WTC11 (cell line): ENCODE measurements at regions not wholly inside any gene's neighbourhood (a gene's known extent, or its start where the extent isn't known, plus 50 kb on each side); places are given as distances from the start of the nearest gene placed in this dataset.

Source experiments
- ATAC-seq: fragments of 200-7000 bp; cut with Tn5 transposase; 2 replicates; pipeline ENCODE4 v1.10.0; 2021; ENCODE audit warnings: mild to moderate bottlenecking, moderate library complexity
- CTCF ChIA-PET: fragments of 300-600 bp; sonication (Branson Sonifier 250); formaldehyde crosslinking; loops from one replicate; lab custom pipeline; 2021; ENCODE audit warnings: antibody characterized with exemption; lab: Charles Lee
- POLR2A ChIA-PET: fragments of 350-600 bp; sonication (Branson Sonifier 250); formaldehyde crosslinking; loops from one replicate; lab custom pipeline; 2021; ENCODE audit warnings: antibody characterized with exemption; lab: Charles Lee
- DNase-seq: peaks from one replicate; pipeline ENCODE4 v3.0.0; 2021; ENCODE audit warnings: low spot score
- H3K27ac Mint-ChIP-seq: 2 replicates; pipeline ENCODE4 v1.8.0; 2021; ENCODE audit warnings: mixed read lengths
- H3K27me3 Mint-ChIP-seq: 2 replicates; pipeline ENCODE4 v1.8.0; 2021; ENCODE audit warnings: low read depth, mild to moderate bottlenecking, moderate library complexity, mixed read lengths
- H3K36me3 Mint-ChIP-seq: 2 replicates; pipeline ENCODE4 v1.8.0; 2021; ENCODE audit warnings: mixed read lengths
- H3K4me1 Mint-ChIP-seq: 2 replicates; pipeline ENCODE4 v1.8.0; 2022; ENCODE audit warnings: mixed read lengths
- H3K4me3 Mint-ChIP-seq: 2 replicates; pipeline ENCODE4 v1.8.0; 2021; ENCODE audit warnings: mild to moderate bottlenecking, moderate library complexity, mixed read lengths
- H3K9me3 Mint-ChIP-seq: 2 replicates; pipeline ENCODE4 v1.8.0; 2021; ENCODE audit warnings: mixed read lengths
- ATF2 ChIP-seq: sonication (generic); formaldehyde crosslinking; IDR thresholded peaks from 2 replicates; pipeline ENCODE4 v1.8.1; 2022; ENCODE audit warnings: low read depth, missing genetic modification reagents, borderline replicate concordance
- ATF3 ChIP-seq: sonication (generic); formaldehyde crosslinking; conservative IDR thresholded peaks from 2 replicates; pipeline ENCODE4 v1.8.1; 2022; ENCODE audit warnings: mild to moderate bottlenecking, missing genetic modification reagents
- CDX4 ChIP-seq: fragments of 250-450 bp; sonication (Bioruptor Pico); IDR thresholded peaks from 2 replicates; pipeline ENCODE4 v1.9.0; 2021; ENCODE audit warnings: moderate library complexity, mild to moderate bottlenecking, inconsistent platforms, borderline replicate concordance
- E2F4 ChIP-seq: sonication (generic); formaldehyde crosslinking; IDR thresholded peaks from 2 replicates; pipeline ENCODE4 v1.8.1; 2022; ENCODE audit warnings: low read depth, mild to moderate bottlenecking, moderate library complexity, missing genetic modification reagents, borderline replicate concordance
- FOXJ3 ChIP-seq: sonication (generic); formaldehyde crosslinking; IDR thresholded peaks from 2 replicates; pipeline ENCODE4 v1.9.0; 2021; ENCODE audit warnings: missing genetic modification reagents, mild to moderate bottlenecking, borderline replicate concordance
- FOXP1 ChIP-seq: sonication (generic); formaldehyde crosslinking; IDR thresholded peaks from 2 replicates; pipeline ENCODE4 v1.8.0; 2022; ENCODE audit warnings: missing genetic modification reagents, mild to moderate bottlenecking, moderate library complexity, borderline replicate concordance
- JUN ChIP-seq: sonication (generic); formaldehyde crosslinking; IDR thresholded peaks from 2 replicates; pipeline ENCODE4 v1.8.0; 2023; ENCODE audit warnings: mild to moderate bottlenecking, missing genetic modification reagents
- MXD4 ChIP-seq: fragments of 250-450 bp; sonication (Bioruptor Pico); IDR thresholded peaks from 2 replicates; pipeline ENCODE4 v1.8.0; 2021; ENCODE audit warnings: mild to moderate bottlenecking, moderate library complexity, borderline replicate concordance
- NFE2L1 ChIP-seq: sonication (generic); formaldehyde crosslinking; IDR thresholded peaks from 2 replicates; pipeline ENCODE4 v1.8.1; 2023; ENCODE audit warnings: missing genetic modification reagents
- OVOL2 ChIP-seq: fragments of 250-450 bp; sonication (Bioruptor Pico); IDR thresholded peaks from 2 replicates; pipeline ENCODE4 v1.9.0; 2021; ENCODE audit warnings: mild to moderate bottlenecking, borderline replicate concordance
- PRDM15 ChIP-seq: sonication (generic); formaldehyde crosslinking; IDR thresholded peaks from 2 replicates; pipeline ENCODE4 v1.8.0; 2022; ENCODE audit warnings: missing genetic modification reagents
- PRRX2 ChIP-seq: fragments of 250-450 bp; sonication (Bioruptor Pico); IDR thresholded peaks from 2 replicates; pipeline ENCODE4 v1.8.0; 2021; ENCODE audit warnings: mild to moderate bottlenecking
- RORB ChIP-seq: fragments of 250-450 bp; sonication (Bioruptor Pico); IDR thresholded peaks from 2 replicates; pipeline ENCODE4 v1.9.0; 2021; ENCODE audit warnings: mild to moderate bottlenecking
- USF2 ChIP-seq: sonication (generic); formaldehyde crosslinking; IDR thresholded peaks from 2 replicates; pipeline ENCODE4 v1.8.1; 2023; ENCODE audit warnings: mild to moderate bottlenecking, missing genetic modification reagents, moderate library complexity
- ZBTB21 ChIP-seq: sonication (generic); formaldehyde crosslinking; IDR thresholded peaks from 2 replicates; pipeline ENCODE4 v1.8.1; 2023; ENCODE audit warnings: mild to moderate bottlenecking, missing genetic modification reagents, borderline replicate concordance
- ZNF219 ChIP-seq: sonication (generic); formaldehyde crosslinking; IDR thresholded peaks from 2 replicates; pipeline ENCODE4 v1.8.0; 2023; ENCODE audit warnings: missing genetic modification reagents, mild to moderate bottlenecking, borderline replicate concordance
- ZNF532 ChIP-seq: fragments of 250-450 bp; sonication (Bioruptor Pico); IDR thresholded peaks from 2 replicates; pipeline ENCODE4 v1.9.0; 2021; ENCODE audit warnings: mild to moderate bottlenecking, borderline replicate concordance

- no peak for TF ChIP-seq PRRX2 (CRISPR knock-in tag)
- Mint-ChIP-seq H3K36me3 (no peaks in the 10 kb centered on the region), H3K9me3 (peaks cover 4% of the 10 kb centered on the region), H3K4me1 (no peaks in the 10 kb centered on the region), H3K27me3 (peaks cover 16% of the 10 kb centered on the region), H3K27ac (no peak overlapping the region), H3K4me3 (no peak overlapping the region)
- ATAC-seq (no peak), DNase-seq (no peak)
- POLR2A ChIA-PET = no interaction called here
- CTCF ChIA-PET = no interaction called here
Measured at GRCh38 chr7:32169228-32169627, 99.0 kb upstream of the PDE1C start.

- no peaks in the 10 kb centered on the region for H3K4me1 Mint-ChIP-seq
- TF ChIP-seq FOXJ3 (CRISPR knock-in tag) = no peak
- no peak for TF ChIP-seq ZNF219 (CRISPR knock-in tag)
- no peak for TF ChIP-seq CDX4
- no peak for TF ChIP-seq ZBTB21 (CRISPR knock-in tag)
- no peak for TF ChIP-seq OVOL2 (CRISPR knock-in tag)
- no peak for TF ChIP-seq FOXP1
- no peak for TF ChIP-seq PRDM15 (CRISPR knock-in tag)
- no peak for TF ChIP-seq MXD4 (CRISPR knock-in tag)
- no peak for TF ChIP-seq NFE2L1
- TF ChIP-seq USF2 (CRISPR knock-in tag) = no peak
- TF ChIP-seq RORB (CRISPR knock-in tag) = no peak
- ChIA-PET CTCF (no interaction called here), POLR2A (no interaction called here)
- H3K9me3 Mint-ChIP-seq = peaks cover 1% of the 10 kb centered on the region
- no peak for DNase-seq
- no peak for ATAC-seq
- H3K36me3 Mint-ChIP-seq = no peaks in the 10 kb centered on the region
- H3K27me3 Mint-ChIP-seq = peaks cover 16% of the 10 kb centered on the region
- H3K27ac Mint-ChIP-seq = no peak overlapping the region
- no peak overlapping the region for H3K4me3 Mint-ChIP-seq
Measured at GRCh38 chr7:32167815-32168214, 97.6 kb upstream of the PDE1C start.

GRCh38 chr7:32167256-32167655 is 97.0 kb upstream of the PDE1C start:
- Mint-ChIP-seq H3K4me1 (no peaks in the 10 kb centered on the region), H3K4me3 (no peak overlapping the region), H3K27me3 (peaks cover 16% of the 10 kb centered on the region), H3K27ac (no peak overlapping the region), H3K9me3 (no peaks in the 10 kb centered on the region), H3K36me3 (no peaks in the 10 kb centered on the region)
- ChIA-PET POLR2A (no interaction called here), CTCF (no interaction called here)
- DNase-seq (no peak), ATAC-seq (no peak)
- TF ChIP-seq E2F4 (CRISPR knock-in tag) (no peak), MXD4 (CRISPR knock-in tag) (no peak), ZNF532 (CRISPR knock-in tag) (no peak), JUN (no peak), ATF3 (CRISPR knock-in tag) (no peak), ATF2 (CRISPR knock-in tag) (no peak)
